Activated naive CD4-positive, alpha-beta T cell treated with anti-CD3 and anti-CD28 coated beads, Interleukin-2, amount 50 U/mL, for 24 hours (primary cell): ENCODE measurements at regions not wholly inside any gene's neighbourhood (a gene's known extent, or its start where the extent isn't known, plus 50 kb on each side); places are given as distances from the start of the nearest gene placed in this dataset.

Source experiments
- H3K27ac Mint-ChIP-seq: one replicate; pipeline ENCODE4 v1.8.0; 2021; ENCODE audit warnings: mild to moderate bottlenecking, mixed read lengths
- H3K27me3 Mint-ChIP-seq: one replicate; pipeline ENCODE4 v1.8.0; 2021; ENCODE audit warnings: mixed read lengths
- H3K36me3 Mint-ChIP-seq: one replicate; pipeline ENCODE4 v1.8.0; 2021; ENCODE audit warnings: mixed read lengths
- H3K4me1 Mint-ChIP-seq: one replicate; pipeline ENCODE4 v1.8.0; 2021; ENCODE audit warnings: mixed read lengths
- H3K4me3 Mint-ChIP-seq: one replicate; pipeline ENCODE4 v1.8.0; 2021; ENCODE audit warnings: mild to moderate bottlenecking, mixed read lengths
- H3K9me3 Mint-ChIP-seq: one replicate; pipeline ENCODE4 v1.8.0; 2021; ENCODE audit warnings: mixed read lengths

GRCh38 chr9:26394025-26394424 is 498.6 kb downstream of the CAAP1 start:
- H3K4me3 Mint-ChIP-seq: no peak overlapping the region

DNA sequence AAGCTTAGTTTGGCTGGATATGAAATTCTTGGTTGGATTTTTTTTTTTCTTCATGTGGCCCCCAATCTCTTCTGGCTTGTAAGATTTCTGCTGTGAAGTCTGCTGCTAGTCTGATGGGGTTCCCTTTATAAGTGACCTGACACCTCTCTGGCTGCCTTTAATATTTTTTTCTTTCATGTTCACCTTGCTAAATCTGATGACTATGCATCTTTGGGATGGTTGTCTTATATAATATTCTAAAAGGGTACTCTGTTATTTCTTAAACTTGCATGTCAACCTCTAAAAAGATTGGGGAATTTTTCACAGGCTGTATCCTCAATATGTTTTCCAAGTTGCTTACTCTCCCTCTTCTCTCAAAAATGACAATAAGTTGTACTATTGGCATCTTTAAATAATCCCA is 500.0 kb downstream of the CAAP1 start:
- Mint-ChIP-seq H3K4me1 (no peaks in the 10 kb centered on the region), H3K4me3 (no peak overlapping the region), H3K9me3 (peaks cover 7% of the 10 kb centered on the region), H3K36me3 (no peaks in the 10 kb centered on the region), H3K27ac (no peak overlapping the region), H3K27me3 (no peaks in the 10 kb centered on the region)

More at GRCh38 chr9:26394025-26394424, 498.6 kb downstream of the CAAP1 start:
- Mint-ChIP-seq H3K27ac (no peak overlapping the region), H3K9me3 (peaks cover 6% of the 10 kb centered on the region), H3K4me1 (no peaks in the 10 kb centered on the region), H3K36me3 (no peaks in the 10 kb centered on the region), H3K27me3 (no peaks in the 10 kb centered on the region)

DNA sequence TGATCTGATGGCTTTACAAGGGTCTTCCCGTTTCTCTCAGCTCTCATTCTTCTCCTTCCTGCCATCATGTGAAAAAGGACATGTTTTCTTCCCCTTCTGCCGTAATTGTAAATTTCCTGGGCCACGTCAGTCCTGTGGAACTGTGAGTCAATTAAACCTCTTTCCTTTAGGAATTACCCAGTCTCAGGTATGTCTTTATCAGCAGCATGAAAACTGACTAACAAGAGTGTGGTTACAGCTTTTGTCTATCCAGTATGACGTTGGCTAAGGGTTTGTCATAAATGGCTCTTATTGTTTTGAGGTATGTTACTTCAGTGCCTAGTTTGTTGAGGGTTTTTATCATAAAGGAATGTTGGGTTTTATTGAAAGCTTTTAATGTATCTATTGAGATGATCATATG is 501.6 kb downstream of the CAAP1 start:
- Mint-ChIP-seq H3K4me3 (no peak overlapping the region), H3K36me3 (no peaks in the 10 kb centered on the region), H3K27me3 (no peaks in the 10 kb centered on the region), H3K27ac (no peak overlapping the region), H3K9me3 (peaks cover 7% of the 10 kb centered on the region), H3K4me1 (no peaks in the 10 kb centered on the region)

DNA sequence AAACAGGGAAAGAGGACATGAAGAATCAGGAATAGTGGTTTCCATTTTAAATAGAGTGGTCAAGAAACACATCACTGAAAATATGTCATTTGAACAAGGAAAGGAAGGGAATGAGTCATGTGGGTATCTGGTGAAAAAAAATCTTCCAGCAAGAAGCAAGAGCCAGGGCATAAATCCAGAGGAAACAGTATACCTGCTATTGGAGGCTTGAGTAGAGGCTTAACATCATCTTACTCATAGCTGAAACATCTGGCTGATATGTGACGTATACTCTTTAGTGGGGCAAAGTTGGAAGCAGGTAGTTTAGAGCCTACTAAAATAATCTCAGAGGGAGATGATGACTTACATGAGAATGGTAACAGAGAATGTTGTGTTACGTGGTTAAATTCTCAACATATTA is 517.2 kb downstream of the CAAP1 start:
- no peaks in the 10 kb centered on the region for H3K27me3 Mint-ChIP-seq
- no peak overlapping the region for H3K4me3 Mint-ChIP-seq
- no peaks in the 10 kb centered on the region for H3K4me1 Mint-ChIP-seq
- H3K36me3 Mint-ChIP-seq: no peaks in the 10 kb centered on the region
- no peaks in the 10 kb centered on the region for H3K9me3 Mint-ChIP-seq
- H3K27ac Mint-ChIP-seq: peak overlapping the region; percentile 0

- no peaks in the 10 kb centered on the region for H3K27me3 Mint-ChIP-seq
- no peaks in the 10 kb centered on the region for H3K4me1 Mint-ChIP-seq
- H3K36me3 Mint-ChIP-seq: no peaks in the 10 kb centered on the region
- H3K4me3 Mint-ChIP-seq: no peak overlapping the region
- no peak overlapping the region for H3K27ac Mint-ChIP-seq
- H3K9me3 Mint-ChIP-seq: no peaks in the 10 kb centered on the region
These were observed 519.0 kb downstream of the CAAP1 start for GRCh38 chr9:26373616-26374015.

GRCh38 chr9:26371236-26371635 is 521.4 kb downstream of the CAAP1 start:
- Mint-ChIP-seq H3K4me1 (no peaks in the 10 kb centered on the region), H3K9me3 (peaks cover under 1% of the 10 kb centered on the region), H3K27me3 (no peaks in the 10 kb centered on the region), H3K36me3 (no peaks in the 10 kb centered on the region), H3K27ac (no peak overlapping the region), H3K4me3 (no peak overlapping the region)

DNA sequence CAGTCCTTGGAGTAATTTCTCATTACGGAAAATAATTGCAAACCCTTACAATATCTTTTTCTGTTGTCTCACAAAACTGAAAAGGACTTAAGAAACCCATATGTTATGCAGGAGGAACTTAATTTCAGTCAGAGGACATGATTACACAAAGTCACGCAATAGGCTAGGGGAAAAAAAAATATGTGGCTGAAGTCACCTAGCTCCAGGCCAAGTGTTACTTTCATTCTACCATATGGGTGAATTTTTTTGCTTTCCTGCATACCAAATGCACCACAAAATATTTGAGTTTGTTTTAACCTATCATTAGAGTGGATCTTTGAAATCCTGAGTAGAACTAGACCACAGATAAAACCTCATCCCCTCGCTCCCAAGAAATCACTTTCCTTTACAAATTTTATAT is 523.5 kb downstream of the CAAP1 start:
- H3K4me1 Mint-ChIP-seq: no peaks in the 10 kb centered on the region
- H3K27ac Mint-ChIP-seq: no peak overlapping the region
- H3K4me3 Mint-ChIP-seq: no peak overlapping the region
- peaks cover 7% of the 10 kb centered on the region for H3K9me3 Mint-ChIP-seq
- H3K27me3 Mint-ChIP-seq: no peaks in the 10 kb centered on the region
- no peaks in the 10 kb centered on the region for H3K36me3 Mint-ChIP-seq

DNA sequence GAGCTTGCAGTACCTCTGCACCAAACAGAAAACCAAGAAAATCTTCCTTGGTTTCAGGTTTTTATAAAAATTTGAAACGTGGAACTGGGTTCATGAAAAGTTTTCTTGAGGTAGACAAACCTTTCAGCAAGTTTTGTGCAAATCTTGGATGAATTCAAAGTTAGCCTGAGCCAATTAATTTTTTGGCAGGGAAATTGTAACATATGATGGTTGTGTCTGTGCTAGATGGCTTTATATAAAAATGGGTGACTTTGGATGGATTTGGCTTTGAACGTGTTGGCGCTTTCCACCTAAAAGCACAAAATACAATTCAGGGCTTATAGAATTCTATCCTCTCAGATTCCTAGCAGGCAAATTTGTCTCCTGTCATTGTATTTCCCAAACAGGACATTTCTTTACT is 524.4 kb downstream of the CAAP1 start:
- H3K4me1 Mint-ChIP-seq: no peaks in the 10 kb centered on the region
- H3K27ac Mint-ChIP-seq: no peak overlapping the region
- H3K9me3 Mint-ChIP-seq: peaks cover 7% of the 10 kb centered on the region
- H3K36me3 Mint-ChIP-seq: no peaks in the 10 kb centered on the region
- H3K27me3 Mint-ChIP-seq: no peaks in the 10 kb centered on the region
- no peak overlapping the region for H3K4me3 Mint-ChIP-seq

DNA sequence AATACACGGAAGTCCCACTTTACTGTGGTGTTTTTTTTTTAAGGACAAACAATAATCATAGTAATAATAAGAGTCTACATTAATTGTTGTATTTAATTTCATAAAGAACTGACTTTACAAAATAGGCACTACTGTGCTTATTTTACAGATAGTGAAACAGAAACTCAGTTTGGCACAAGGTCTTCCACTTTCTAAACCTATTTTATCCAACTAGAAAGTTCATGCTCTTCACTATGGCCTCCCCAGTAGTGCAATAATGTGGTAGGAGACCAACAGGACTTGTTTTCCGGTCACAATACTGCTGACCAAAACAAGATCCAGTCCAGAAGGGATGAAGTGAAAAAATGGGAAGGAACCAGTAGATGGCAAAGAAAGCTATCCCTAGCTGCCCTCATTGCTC is 531.6 kb downstream of the CAAP1 start:
- H3K4me3 Mint-ChIP-seq: no peak overlapping the region
- no peak overlapping the region for H3K27ac Mint-ChIP-seq
- H3K27me3 Mint-ChIP-seq: no peaks in the 10 kb centered on the region
- H3K9me3 Mint-ChIP-seq: peaks cover 10% of the 10 kb centered on the region
- H3K4me1 Mint-ChIP-seq: no peaks in the 10 kb centered on the region
- H3K36me3 Mint-ChIP-seq: no peaks in the 10 kb centered on the region

DNA sequence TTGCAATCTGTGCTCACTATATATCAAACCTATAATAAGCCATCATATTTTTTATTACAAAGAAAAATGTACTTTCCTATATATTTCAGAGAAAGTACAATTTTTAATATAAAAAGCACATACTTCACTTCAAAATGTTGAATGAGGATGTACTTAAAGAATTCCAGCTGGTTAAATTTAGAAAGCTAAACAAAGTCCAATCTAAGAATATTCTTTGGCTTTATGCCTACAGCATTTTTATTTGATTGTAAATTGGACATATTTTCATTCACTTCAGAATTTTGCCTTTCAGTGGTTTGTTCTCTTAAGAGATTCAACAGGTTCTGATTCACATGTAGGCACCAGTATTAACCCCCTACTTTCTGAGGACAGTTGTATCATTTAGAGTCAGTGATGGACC is 533.8 kb downstream of the CAAP1 start:
- Mint-ChIP-seq H3K4me3 (no peak overlapping the region), H3K9me3 (peaks cover 5% of the 10 kb centered on the region), H3K4me1 (no peaks in the 10 kb centered on the region), H3K36me3 (no peaks in the 10 kb centered on the region), H3K27ac (no peak overlapping the region), H3K27me3 (no peaks in the 10 kb centered on the region)

DNA sequence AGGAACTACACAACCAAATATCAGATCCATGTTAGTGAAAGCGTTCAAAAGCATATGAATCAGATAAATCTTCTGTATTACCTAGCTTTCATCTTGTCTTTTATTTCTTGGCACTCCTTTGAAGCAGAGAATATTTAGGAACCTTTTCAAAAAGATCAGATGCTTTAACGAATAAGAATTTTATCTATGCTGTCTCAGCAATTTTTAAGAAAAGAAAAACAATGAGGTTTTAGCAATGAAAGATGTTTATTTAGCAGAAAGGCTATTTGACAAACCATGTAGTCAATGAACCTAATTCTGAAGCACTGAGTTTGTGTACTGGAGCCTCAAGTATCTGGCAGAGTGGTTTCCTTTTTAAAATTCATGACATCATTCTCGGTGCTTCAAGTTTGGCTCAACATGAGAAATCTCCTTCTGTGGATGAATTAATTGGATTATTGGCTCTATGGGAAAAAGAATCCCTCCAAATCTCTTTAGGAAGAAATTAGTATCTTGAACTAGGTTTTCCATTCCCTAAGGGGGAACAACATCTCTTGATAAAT is 534.7 kb downstream of the CAAP1 start:
- Mint-ChIP-seq H3K36me3 (no peaks in the 10 kb centered on the region), H3K27ac (no peak overlapping the region), H3K4me1 (no peaks in the 10 kb centered on the region), H3K27me3 (no peaks in the 10 kb centered on the region), H3K9me3 (peaks cover 5% of the 10 kb centered on the region), H3K4me3 (no peak overlapping the region)

- Mint-ChIP-seq H3K4me1 (no peaks in the 10 kb centered on the region), H3K9me3 (peaks cover 1% of the 10 kb centered on the region), H3K4me3 (no peak overlapping the region), H3K27me3 (no peaks in the 10 kb centered on the region), H3K36me3 (no peaks in the 10 kb centered on the region), H3K27ac (no peak overlapping the region)
These were observed 536.1 kb downstream of the CAAP1 start for GRCh38 chr9:26356491-26356890.

DNA sequence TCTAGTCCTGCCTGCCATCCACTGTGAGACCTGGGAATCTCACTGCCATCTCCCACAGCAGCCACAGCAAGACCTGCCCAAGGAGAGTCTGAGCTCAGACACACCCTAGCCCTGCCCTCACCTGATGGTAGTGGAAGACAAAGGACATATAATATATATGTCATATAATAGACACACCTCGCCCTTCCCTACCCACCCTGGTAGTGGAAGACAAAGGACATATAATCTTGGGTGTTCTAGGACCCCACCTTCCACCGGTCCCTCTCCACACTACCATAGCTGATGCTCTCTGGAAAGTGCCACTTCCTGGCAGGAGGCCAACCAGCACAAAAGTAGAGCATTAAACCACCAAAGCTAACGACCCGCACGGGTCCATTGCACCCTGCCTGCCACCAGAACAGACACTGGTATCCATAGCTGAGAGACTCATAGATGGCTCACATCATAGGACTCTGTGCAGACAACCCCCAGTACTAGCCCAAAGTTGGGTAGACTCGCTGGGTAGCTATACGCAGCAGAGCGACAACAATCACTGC is 545.6 kb downstream of the CAAP1 start:
- H3K4me3 Mint-ChIP-seq: no peak overlapping the region
- H3K4me1 Mint-ChIP-seq: no peaks in the 10 kb centered on the region
- no peak overlapping the region for H3K27ac Mint-ChIP-seq
- no peaks in the 10 kb centered on the region for H3K36me3 Mint-ChIP-seq
- peaks cover 19% of the 10 kb centered on the region for H3K9me3 Mint-ChIP-seq
- no peaks in the 10 kb centered on the region for H3K27me3 Mint-ChIP-seq

GRCh38 chr9:26341545-26341944 is 551.1 kb downstream of the CAAP1 start:
- H3K27ac Mint-ChIP-seq: no peak overlapping the region
- no peaks in the 10 kb centered on the region for H3K27me3 Mint-ChIP-seq
- H3K9me3 Mint-ChIP-seq: peaks cover 19% of the 10 kb centered on the region
- no peaks in the 10 kb centered on the region for H3K4me1 Mint-ChIP-seq
- H3K36me3 Mint-ChIP-seq: no peaks in the 10 kb centered on the region
- H3K4me3 Mint-ChIP-seq: no peak overlapping the region

GRCh38 chr9:26339796-26340195 is 552.8 kb downstream of the CAAP1 start:
- H3K9me3 Mint-ChIP-seq: peaks cover 12% of the 10 kb centered on the region
- H3K27me3 Mint-ChIP-seq: no peaks in the 10 kb centered on the region
- no peaks in the 10 kb centered on the region for H3K36me3 Mint-ChIP-seq

GRCh38 chr9:26335116-26335515 is 557.5 kb downstream of the CAAP1 start:
- Mint-ChIP-seq H3K9me3 (no peaks in the 10 kb centered on the region), H3K36me3 (no peaks in the 10 kb centered on the region), H3K27me3 (no peaks in the 10 kb centered on the region), H3K4me3 (no peak overlapping the region), H3K4me1 (no peaks in the 10 kb centered on the region), H3K27ac (no peak overlapping the region)

More at GRCh38 chr9:26339796-26340195, 552.8 kb downstream of the CAAP1 start:
- Mint-ChIP-seq H3K4me1 (no peaks in the 10 kb centered on the region), H3K4me3 (no peak overlapping the region), H3K27ac (no peak overlapping the region)

- no peak overlapping the region for H3K27ac Mint-ChIP-seq
- H3K36me3 Mint-ChIP-seq: no peaks in the 10 kb centered on the region
- H3K4me1 Mint-ChIP-seq: no peaks in the 10 kb centered on the region
- no peaks in the 10 kb centered on the region for H3K27me3 Mint-ChIP-seq
- no peak overlapping the region for H3K4me3 Mint-ChIP-seq
- no peaks in the 10 kb centered on the region for H3K9me3 Mint-ChIP-seq
These were observed 557.9 kb downstream of the CAAP1 start for GRCh38 chr9:26334706-26335105.
